NCI-H446 (cell line): ENCODE measurements at regions not wholly inside any gene's neighbourhood (a gene's known extent, or its start where the extent isn't known, plus 50 kb on each side); places are given as distances from the start of the nearest gene placed in this dataset.

ENCODE experiments used
- DNase-seq, 2 experiments: peaks; one replicate each; lab custom pipeline; 2025; lab: John Stamatoyannopoulos, UW

DNA sequence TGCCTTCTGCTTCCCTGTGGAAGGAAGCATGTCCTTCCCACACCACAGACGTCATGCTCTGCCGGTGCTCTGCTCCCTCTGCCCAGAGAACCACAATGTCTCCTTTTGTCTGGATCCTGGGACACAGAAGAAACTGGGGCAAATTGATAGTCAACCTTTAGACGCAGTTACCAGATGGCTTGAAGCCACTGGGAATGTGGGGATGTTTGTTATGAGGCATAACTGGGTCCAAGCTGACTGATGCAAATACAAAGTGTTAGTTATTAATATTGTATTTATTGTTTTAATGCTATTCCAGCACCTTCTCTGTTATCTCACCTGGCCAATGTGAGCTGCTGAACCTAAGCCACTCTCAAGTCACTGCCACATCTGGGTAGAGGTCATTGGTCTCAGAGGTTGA, 322.2 kb downstream of the SHANK2 start:
- no peak for DNase-seq

GRCh38 chr11:70931430-70931829, 320.9 kb downstream of the SHANK2 start:
- DNase-seq, result no peak

DNA sequence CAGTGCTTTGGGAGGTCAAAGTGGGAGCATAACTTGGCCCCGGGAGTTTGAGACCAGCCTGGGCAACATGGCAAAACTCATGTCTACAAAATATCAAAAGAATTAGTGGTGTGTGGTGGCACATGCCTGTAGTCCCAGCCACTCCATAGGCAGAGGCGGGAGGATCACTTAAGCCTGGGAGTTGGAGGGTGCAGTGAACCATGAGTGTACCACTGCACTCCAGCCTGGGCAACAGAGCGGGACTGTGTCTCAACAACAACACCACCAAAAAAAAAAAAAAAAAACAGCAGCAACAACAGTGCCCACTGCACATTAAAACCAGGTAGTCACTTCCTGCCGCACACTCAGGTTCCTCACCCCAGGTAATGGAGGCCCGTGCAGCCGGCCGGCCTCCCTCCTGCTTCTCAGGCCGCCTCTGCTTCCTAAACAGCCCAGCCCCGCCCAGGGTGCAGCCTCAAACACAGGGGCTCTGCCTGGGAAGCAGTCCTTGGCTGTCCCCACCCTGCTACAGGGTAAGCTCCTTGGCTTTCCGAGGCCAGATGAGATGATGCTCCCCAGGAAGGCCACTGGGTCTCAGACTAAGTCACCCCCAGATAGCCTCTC, 318.3 kb downstream of the SHANK2 start:
- no peak for DNase-seq

GRCh38 chr11:70935006-70935768, 317.2 kb downstream of the SHANK2 start:
- no peak for DNase-seq

DNA sequence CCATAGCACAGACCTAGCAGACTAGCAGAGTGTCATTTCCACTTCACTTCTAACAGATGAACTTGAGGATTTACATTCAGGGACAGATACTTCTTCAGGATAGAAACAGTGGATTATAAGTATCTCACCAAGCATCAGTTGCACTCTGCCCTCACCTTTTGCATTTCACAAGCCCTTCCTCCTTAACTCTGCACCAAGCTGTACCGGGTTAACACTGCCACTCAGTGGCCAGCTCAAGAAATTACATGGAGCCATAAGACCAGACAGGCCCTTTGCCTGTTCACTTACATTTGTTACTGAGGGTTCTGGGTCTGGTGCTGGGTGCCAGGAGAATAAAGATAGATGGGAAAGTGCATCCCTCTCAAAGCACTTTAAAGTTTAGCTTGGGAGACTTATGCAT, 309.8 kb downstream of the SHANK2 start:
- no peak for DNase-seq

DNA sequence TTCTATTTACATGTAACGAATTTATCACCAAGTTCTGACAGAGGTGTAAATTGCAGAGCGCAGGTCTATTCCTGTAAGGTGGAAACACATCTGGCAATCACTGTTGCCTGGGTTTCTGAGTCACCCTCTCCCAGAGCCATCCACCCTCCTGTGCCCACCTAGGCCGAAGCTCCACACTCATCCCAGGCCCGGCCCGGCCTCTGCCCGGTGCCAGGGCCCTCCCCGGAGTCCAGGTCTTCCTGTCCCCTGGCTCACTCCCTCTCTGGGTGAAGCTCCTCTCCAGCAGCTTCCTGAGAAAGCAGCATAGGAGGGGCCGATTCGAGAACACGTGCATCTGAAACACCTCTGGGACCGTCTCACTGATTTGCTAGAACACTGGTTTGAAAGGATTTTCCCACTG, 308.2 kb downstream of the SHANK2 start:
- no peak for DNase-seq

GRCh38 chr11:70944636-70945035, 307.7 kb downstream of the SHANK2 start:
- DNase-seq, result no peak

- no peak for DNase-seq
Observed at GRCh38 chr11:70948398-70948797, 304.0 kb downstream of the SHANK2 start.

DNA sequence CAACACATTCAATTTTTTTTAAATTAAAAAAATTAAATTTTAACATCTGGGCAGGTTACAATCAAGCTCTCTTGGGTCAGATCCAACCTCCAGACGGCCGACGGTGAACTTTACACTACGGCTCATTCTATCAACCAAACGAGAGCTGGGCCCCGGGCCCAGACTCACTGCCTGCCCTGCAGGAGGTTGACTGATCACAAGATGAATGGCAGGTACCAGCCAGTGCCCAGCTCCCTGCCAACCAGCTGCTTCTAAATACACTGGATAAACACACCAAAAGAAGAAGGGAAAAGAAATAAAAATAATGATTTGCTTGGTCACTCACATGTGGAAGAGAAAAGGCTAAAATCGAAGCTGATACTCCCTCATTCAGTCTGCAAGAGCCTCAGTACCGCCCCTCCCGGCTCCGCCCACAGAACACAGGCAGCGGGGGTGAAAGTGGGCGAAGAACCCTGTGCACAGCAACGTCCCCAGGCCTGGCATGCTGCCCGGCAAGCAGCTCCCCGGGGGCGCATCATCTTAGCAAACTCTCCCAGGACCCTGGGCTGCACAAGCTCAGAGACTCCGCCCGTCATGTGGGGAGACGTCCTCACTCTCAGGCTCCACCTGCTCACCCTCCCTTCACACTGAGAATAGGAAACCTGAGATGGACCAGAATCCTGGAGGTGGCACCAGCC, 303.4 kb downstream of the SHANK2 start:
- DNase-seq, result peak in 1 of 2 experiments; percentile 44

DNA sequence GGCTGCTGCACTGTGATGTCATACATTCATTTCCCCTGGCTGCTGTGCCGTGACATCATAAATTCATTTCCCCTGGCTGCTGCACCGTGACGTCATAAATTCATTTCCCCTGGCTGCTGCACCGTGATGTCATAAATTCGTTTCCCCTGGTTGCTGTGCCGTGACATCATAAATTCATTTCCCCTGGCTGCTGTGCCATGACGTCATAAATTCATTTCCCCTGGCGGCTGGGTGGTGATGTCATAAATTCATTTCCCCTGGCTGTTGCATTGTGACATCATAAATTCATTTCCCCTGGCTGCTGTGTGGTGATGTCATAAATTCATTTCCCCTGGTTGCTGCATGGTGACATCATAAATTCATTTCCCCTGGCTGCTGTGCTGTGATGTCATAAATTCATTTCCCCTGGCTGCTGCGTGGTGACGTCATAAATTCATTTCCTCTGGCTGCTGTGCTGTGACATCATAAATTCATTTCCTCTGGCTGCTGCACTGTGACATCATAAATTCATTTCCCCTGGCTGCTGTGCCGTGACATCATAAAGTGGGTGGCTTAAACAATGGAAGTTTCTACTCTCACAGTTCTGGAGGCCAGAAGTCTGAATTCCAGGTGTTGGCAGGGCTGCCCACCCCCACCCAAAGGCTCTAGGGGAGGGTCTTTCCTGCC, 301.1 kb downstream of the SHANK2 start:
- DNase-seq, result no peak

DNA sequence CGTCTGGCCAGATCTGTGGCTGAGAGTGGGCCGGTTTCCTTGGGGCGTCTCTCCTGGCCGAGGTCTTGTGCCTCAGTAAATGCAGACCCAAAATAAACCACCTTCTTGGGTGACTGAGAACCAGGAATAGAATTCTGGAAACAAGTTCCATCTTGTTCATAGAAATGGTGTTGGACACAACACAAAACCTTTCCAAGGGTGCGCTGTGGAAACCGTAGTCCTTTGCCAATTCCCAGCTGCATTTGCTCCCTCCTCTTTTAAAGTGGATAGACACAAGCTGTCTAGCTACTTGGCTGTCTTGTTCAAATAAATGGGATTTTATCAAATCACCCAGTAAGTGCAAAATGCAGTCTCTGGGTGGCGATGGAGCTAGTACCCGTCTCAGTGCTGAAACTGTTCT, 300.2 kb downstream of the SHANK2 start:
- peak in 1 of 2 experiments; percentile 48 for DNase-seq

GRCh38 chr11:70953720-70954119, 298.7 kb downstream of the SHANK2 start:
- no peak for DNase-seq

GRCh38 chr11:70954471-70954870, 297.9 kb downstream of the SHANK2 start:
- no peak for DNase-seq
